WERI-Rb-1 (cell line): ENCODE measurements at regions not wholly inside any gene's neighbourhood (a gene's known extent, or its start where the extent isn't known, plus 50 kb on each side); places are given as distances from the start of the nearest gene placed in this dataset.

Experiments used
- DNase-seq: peaks from one replicate; pipeline ENCODE4 v3.0.0-alpha.2; 2020
- H3K27ac ChIP-seq: fragments of 250-450 bp; sonication (Bioruptor Pico); 2 replicates; pipeline ENCODE4 v1.5.1; 2020; ENCODE audit warnings: mild to moderate bottlenecking, moderate library complexity
- H3K27me3 ChIP-seq: fragments of 250-450 bp; sonication (Bioruptor Pico); 2 replicates; pipeline ENCODE4 v1.5.1; 2021; ENCODE audit warnings: mild to moderate bottlenecking, low read depth, moderate library complexity; ENCODE audit not compliant: insufficient read depth, severe bottlenecking
- H3K36me3 ChIP-seq: fragments of 250-450 bp; sonication (Bioruptor Pico); 2 replicates; pipeline ENCODE4 v1.5.1; 2020; ENCODE audit warnings: mild to moderate bottlenecking, moderate library complexity
- H3K4me3 ChIP-seq: 2 replicates; pipeline ENCODE4 v1.5.1; 2011; ENCODE audit warnings: low read depth, mild to moderate bottlenecking, control low read depth, low read length
- H3K9me3 ChIP-seq: fragments of 250-450 bp; sonication (Bioruptor Pico); 2 replicates; pipeline ENCODE4 v1.5.1; 2021; ENCODE audit warnings: mild to moderate bottlenecking, moderate library complexity; ENCODE audit not compliant: severe bottlenecking
- CTCF ChIP-seq: IDR thresholded peaks from 2 replicates; pipeline ENCODE4 v1.5.1; 2011; ENCODE audit warnings: low read depth, mild to moderate bottlenecking, control low read depth, inconsistent platforms, low read length

- no peaks in the 10 kb centered on the region for H3K36me3 ChIP-seq
- no peak for DNase-seq
- H3K27me3 ChIP-seq = no peaks in the 10 kb centered on the region
- no peak for TF ChIP-seq CTCF
- H3K4me3 ChIP-seq = no peak overlapping the region
- no peak overlapping the region for H3K27ac ChIP-seq
- H3K9me3 ChIP-seq = peaks cover 4% of the 10 kb centered on the region
These were observed 92.9 kb upstream of the MAST4 start for GRCh38 chr5:66503203-66503789.

- no peak for DNase-seq
- Histone ChIP-seq H3K36me3 (no peaks in the 10 kb centered on the region), H3K9me3 (peaks cover 4% of the 10 kb centered on the region), H3K27ac (no peak overlapping the region), H3K4me3 (no peak overlapping the region), H3K27me3 (no peaks in the 10 kb centered on the region)
- TF ChIP-seq CTCF = no peak
These were observed 89.1 kb upstream of the MAST4 start for GRCh38 chr5:66507106-66507505.

- DNase-seq = no peak
- TF ChIP-seq CTCF = no peak
- Histone ChIP-seq H3K9me3 (no peaks in the 10 kb centered on the region), H3K27ac (no peak overlapping the region), H3K4me3 (no peak overlapping the region), H3K27me3 (no peaks in the 10 kb centered on the region), H3K36me3 (no peaks in the 10 kb centered on the region)
These were observed 84.7 kb upstream of the MAST4 start for GRCh38 chr5:66511491-66511890.

GRCh38 chr5:66513130-66513529 is 83.1 kb upstream of the MAST4 start:
- H3K9me3 ChIP-seq = no peaks in the 10 kb centered on the region
- H3K27ac ChIP-seq = no peak overlapping the region
- H3K36me3 ChIP-seq = no peaks in the 10 kb centered on the region
- no peak overlapping the region for H3K4me3 ChIP-seq
- no peaks in the 10 kb centered on the region for H3K27me3 ChIP-seq
- DNase-seq = no peak
- TF ChIP-seq CTCF = no peak

GRCh38 chr5:66515209-66515608 is 81.0 kb upstream of the MAST4 start:
- TF ChIP-seq CTCF = no peak
- DNase-seq = no peak
- Histone ChIP-seq H3K27ac (no peak overlapping the region), H3K4me3 (no peak overlapping the region), H3K9me3 (no peaks in the 10 kb centered on the region), H3K36me3 (no peaks in the 10 kb centered on the region), H3K27me3 (no peaks in the 10 kb centered on the region)

GRCh38 chr5:66516550-66516949 is 79.6 kb upstream of the MAST4 start:
- Histone ChIP-seq H3K36me3 (no peaks in the 10 kb centered on the region), H3K4me3 (no peak overlapping the region), H3K9me3 (peaks cover 1% of the 10 kb centered on the region), H3K27ac (no peak overlapping the region), H3K27me3 (no peaks in the 10 kb centered on the region)
- DNase-seq = no peak
- no peak for TF ChIP-seq CTCF
